CD14-positive monocyte (primary cell): ENCODE measurements at regions not wholly inside any gene's neighbourhood (a gene's known extent, or its start where the extent isn't known, plus 50 kb on each side); places are given as distances from the start of the nearest gene placed in this dataset.
A peak's percentile ranks its signal among the peaks of the same experiment; 100 is the strongest.

ENCODE experiments used
- DNase-seq, 3 donors: peaks; one replicate each; pipeline ENCODE4 v3.0.0-alpha.2; 2011 to 2022
- H2AFZ ChIP-seq: 2 replicates; pipeline ENCODE4 v1.6.0; 2012; ENCODE audit warnings: mild to moderate bottlenecking, low read depth, low read length, inconsistent platforms; ENCODE audit not compliant: insufficient read depth, poor library complexity, severe bottlenecking
- H3K27ac ChIP-seq, 2 donors: 1 replicate in 1 of 2; 2 replicates in 1 of 2; pipeline ENCODE4 v1.5.1; 2012 to 2013; ENCODE audit warnings: low read length in 2 of 2, control low read depth in 1 of 2, inconsistent platforms in 1 of 2, low read depth in 1 of 2, mild to moderate bottlenecking in 1 of 2
- H3K27me3 ChIP-seq, 2 donors: one replicate each; pipeline versions ENCODE4 v1.6.0 to v1.6.1; 2011 to 2013; ENCODE audit warnings: low read length in 2 of 2; ENCODE audit not compliant: control insufficient read depth in 2 of 2, insufficient read depth in 2 of 2
- H3K36me3 ChIP-seq, 2 donors: replicated peaks in 1 of 2; 1 replicate in 1 of 2; 2 replicates in 1 of 2; pipeline versions ENCODE4 v1.5.1 to v1.6.1; 2012 to 2013; ENCODE audit warnings: low read length in 2 of 2, control low read depth in 1 of 2, inconsistent platforms in 1 of 2, mild to moderate bottlenecking in 1 of 2; ENCODE audit not compliant: insufficient read depth in 2 of 2, control insufficient read depth in 1 of 2
- H3K4me1 ChIP-seq, 2 donors: 1 replicate in 1 of 2; 2 replicates in 1 of 2; pipeline versions ENCODE4 v1.5.1 to v1.6.1; 2012 to 2013; ENCODE audit warnings: low read length in 2 of 2, control low read depth in 1 of 2, inconsistent platforms in 1 of 2, mild to moderate bottlenecking in 1 of 2, moderate library complexity in 1 of 2; ENCODE audit not compliant: insufficient read depth in 2 of 2, control insufficient read depth in 1 of 2
- H3K4me2 ChIP-seq: replicated peaks from 2 replicates; pipeline ENCODE3; 2012; ENCODE audit warnings: low read length, moderate library complexity, mild to moderate bottlenecking; ENCODE audit not compliant: poor library complexity, severe bottlenecking; ENCODE audit errors: extremely low read depth
- H3K4me3 ChIP-seq, 3 experiments: fragments of 200-600 bp in 1 of 3; sonication (generic) in 1 of 3; replicated peaks in 1 of 3; 1 replicate in 2 of 3; 2 replicates in 1 of 3; pipeline ENCODE4 v1.5.1; 2011 to 2013; ENCODE audit warnings: low read length in 3 of 3, mild to moderate bottlenecking in 3 of 3, control low read depth in 2 of 3, low read depth in 2 of 3, inconsistent platforms in 1 of 3, moderate library complexity in 1 of 3
- H3K79me2 ChIP-seq: 2 replicates; pipeline ENCODE4 v1.6.0; 2012; ENCODE audit warnings: mild to moderate bottlenecking, control low read depth, inconsistent platforms, low read length, moderate library complexity; ENCODE audit not compliant: insufficient read depth
- H3K9ac ChIP-seq: 2 replicates; pipeline ENCODE4 v1.6.0; 2017; ENCODE audit warnings: low read length, mild to moderate bottlenecking; ENCODE audit not compliant: insufficient read depth, poor library complexity, severe bottlenecking
- H3K9me3 ChIP-seq, 2 donors: replicated peaks in 1 of 2; 1 replicate in 1 of 2; 2 replicates in 1 of 2; pipeline versions ENCODE4 v1.5.1 to v1.6.1; 2012 to 2013; ENCODE audit warnings: low read length in 2 of 2, control low read depth in 1 of 2; ENCODE audit not compliant: control insufficient read depth in 1 of 2, insufficient read depth in 1 of 2
- H4K20me1 ChIP-seq: 2 replicates; pipeline ENCODE4 v1.6.0; 2012; ENCODE audit warnings: mild to moderate bottlenecking, low read length, control low read depth, moderate library complexity; ENCODE audit not compliant: insufficient read depth
- H3K27ac Mint-ChIP-seq, 7 donors: one replicate each; pipeline ENCODE4 v1.8.0; 2020; ENCODE audit warnings: mild to moderate bottlenecking in 7 of 7, mixed read lengths in 7 of 7, moderate library complexity in 6 of 7, inconsistent platforms in 2 of 7
- H3K27me3 Mint-ChIP-seq, 3 donors: one replicate each; pipeline ENCODE4 v1.8.0; 2021 to 2022; ENCODE audit warnings: low read depth in 3 of 3, mild to moderate bottlenecking in 3 of 3, mixed read lengths in 3 of 3, moderate library complexity in 3 of 3, inconsistent platforms in 1 of 3
- H3K36me3 Mint-ChIP-seq, 2 donors: one replicate each; pipeline ENCODE4 v1.8.0; 2020; ENCODE audit warnings: mixed read lengths in 2 of 2, inconsistent platforms in 1 of 2, mild to moderate bottlenecking in 1 of 2
- H3K4me1 Mint-ChIP-seq: one replicate; pipeline ENCODE4 v1.8.0; 2020; ENCODE audit warnings: mild to moderate bottlenecking, mixed read lengths
- H3K4me3 Mint-ChIP-seq, 2 donors: one replicate each; pipeline ENCODE4 v1.8.0; 2020; ENCODE audit warnings: mild to moderate bottlenecking in 2 of 2, mixed read lengths in 2 of 2, moderate library complexity in 1 of 2
- H3K9me3 Mint-ChIP-seq, 7 donors: one replicate each; pipeline ENCODE4 v1.8.0; 2020 to 2022; ENCODE audit warnings: mixed read lengths in 7 of 7, mild to moderate bottlenecking in 6 of 7, moderate library complexity in 6 of 7, inconsistent platforms in 2 of 7
- CTCF ChIP-seq: fragments of 200-600 bp; IDR thresholded peaks from one replicate; pipeline ENCODE4 v1.8.0; 2022; ENCODE audit warnings: antibody characterized with exemption, mild to moderate bottlenecking
- WGBS: methylation state at CpG from one replicate; pipeline ENCODE4 v1.1.5; 2013; ENCODE audit warnings: missing lambda C conversion rate; ENCODE audit not compliant: insufficient coverage; 5-methylcytosine and 5-hydroxymethylcytosine counted together
- intact Hi-C, 2 donors: fragments of 100-400 bp; cut with micrococcal nuclease; formaldehyde crosslinking; loops; one replicate each; pipeline versions ENCODE4 v1.15.0 to v1.15.1; 2023

GRCh38 chr17:62897706-62898105 is 68.3 kb upstream of the TANC2 start:
- peaks cover 45% of the 10 kb centered on the region for H3K4me1 Mint-ChIP-seq
- H3K4me3 ChIP-seq: no peak overlapping the region
- peaks cover 3 to 8% (median 7%) of the 10 kb centered on the region in 7 donors for H3K9me3 Mint-ChIP-seq
- H3K4me1 ChIP-seq: peaks cover 45 to 47% of the 10 kb centered on the region in 2 donors
- peaks cover 1 to 4% (median 3%) of the 10 kb centered on the region in 3 donors for H3K27me3 Mint-ChIP-seq
- intact Hi-C loops: loop anchor here in 1 of 2 donors (2.0 to 10.0 kb wide), 3 partner anchors 15 to 377 kb away; partner anchors contain the start of gene TANC2
- no CpG with 5 or more reads among the region's 2 CpGs for WGBS
- peaks cover 0 to 9% of the 10 kb centered on the region in 2 donors for H3K9me3 ChIP-seq
- no peaks in the 10 kb centered on the region for H3K36me3 ChIP-seq
- H4K20me1 ChIP-seq: no peaks in the 10 kb centered on the region
- H3K36me3 Mint-ChIP-seq: peaks cover 2 to 3% of the 10 kb centered on the region in 2 donors
- H3K27me3 ChIP-seq: no peaks in the 10 kb centered on the region
- H3K27ac Mint-ChIP-seq: peak overlapping the region in 1 of 7 donors; percentile 0
- no peak overlapping the region for H3K9ac ChIP-seq
- TF ChIP-seq CTCF: no peak
- H3K27ac ChIP-seq: no peak overlapping the region
- H2AFZ ChIP-seq: no peak overlapping the region
- no peak overlapping the region for H3K4me3 Mint-ChIP-seq
- no peak for DNase-seq
- no peaks in the 10 kb centered on the region for H3K79me2 ChIP-seq
- no peak overlapping the region for H3K4me2 ChIP-seq

DNA sequence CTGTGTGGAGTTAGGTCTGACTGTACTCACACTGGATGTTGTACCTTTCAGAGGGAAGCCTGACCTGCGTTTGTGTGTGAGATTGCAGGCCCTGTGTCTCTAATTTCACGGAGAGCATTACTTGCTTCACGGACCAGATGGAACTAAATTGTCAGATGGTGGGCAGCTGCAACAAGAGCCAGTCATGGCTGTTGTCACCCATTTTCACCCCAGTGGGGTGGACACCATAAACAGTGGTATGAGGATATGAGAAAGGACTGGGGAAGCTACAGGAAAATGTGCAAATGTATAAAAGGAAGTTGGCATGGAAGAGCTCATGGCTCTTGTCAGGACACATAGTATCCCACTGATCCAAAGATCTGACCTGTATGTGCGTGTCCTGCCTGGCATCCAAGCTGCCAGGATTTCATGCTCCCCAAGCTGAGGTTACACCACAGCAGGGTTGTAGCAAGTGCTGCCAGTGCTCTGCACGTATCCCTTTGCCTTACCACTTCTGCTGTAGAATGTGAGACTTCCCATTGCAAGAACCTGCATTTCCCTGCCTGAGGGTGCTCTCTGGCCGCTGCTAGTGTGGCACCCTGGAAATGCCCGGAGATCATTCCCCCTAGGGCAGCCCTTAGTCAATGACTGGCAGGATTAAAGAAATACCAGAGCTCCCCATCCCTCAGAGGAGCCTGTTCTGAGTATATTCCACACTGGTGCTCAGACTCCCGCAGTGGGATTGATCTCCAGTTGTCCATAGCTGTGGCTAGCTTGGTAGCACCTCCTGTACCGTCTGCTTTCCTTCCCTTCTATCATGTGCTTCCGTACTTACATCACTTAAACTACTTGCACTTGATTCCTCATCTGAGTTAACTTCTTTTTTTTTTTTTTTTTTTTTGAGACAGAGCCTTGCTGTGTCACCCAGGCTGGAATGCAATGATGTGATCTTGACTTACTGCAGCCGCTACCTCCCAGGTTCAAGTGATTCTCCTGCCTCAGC is 70.4 kb upstream of the TANC2 start:
- Histone ChIP-seq H3K79me2 (no peaks in the 10 kb centered on the region), H3K4me2 (peak overlapping the region; percentile 63), H3K9me3 (peaks cover 0 to 9% of the 10 kb centered on the region in 2 donors), H3K27ac (peak overlapping the region; percentile 93 to 94), H3K36me3 (no peaks in the 10 kb centered on the region), H4K20me1 (no peaks in the 10 kb centered on the region), H3K9ac (peak overlapping the region; percentile 61), H3K4me3 (peak overlapping the region in 1 of 3 experiments; percentile 54), H2AFZ (no peak overlapping the region), H3K27me3 (no peaks in the 10 kb centered on the region), H3K4me1 (peaks cover 54 to 60% of the 10 kb centered on the region in 2 donors)
- 36% methylated on average over 8 of the region's 11 CpGs for WGBS
- Mint-ChIP-seq H3K36me3 (peaks cover 2 to 3% of the 10 kb centered on the region in 2 donors), H3K9me3 (peaks cover 3 to 8% (median 7%) of the 10 kb centered on the region in 7 donors), H3K4me3 (peak overlapping the region; percentile 61 to 78), H3K4me1 (peaks cover 58% of the 10 kb centered on the region), H3K27ac (peak overlapping the region; percentile 90 to 96 (median 92)), H3K27me3 (peaks cover 0 to 1% (median 0%) of the 10 kb centered on the region in 3 donors)
- DNase-seq: peak; percentile 68 to 86 (median 79)
- no peak for TF ChIP-seq CTCF
- intact Hi-C loops: loop anchor here in 1 of 2 donors (2.0 to 10.0 kb wide), 3 partner anchors 13 to 379 kb away; partner anchors contain the start of gene TANC2
